Choroid plexus epithelial cell (primary cell): ENCODE measurements at regions not wholly inside any gene's neighbourhood (a gene's known extent, or its start where the extent isn't known, plus 50 kb on each side); places are given as distances from the start of the nearest gene placed in this dataset.

Source experiments
- DNase-seq: peaks from one replicate; pipeline ENCODE4 v3.0.0-alpha.2; 2010; ENCODE audit warnings: low read depth
- H3K4me3 ChIP-seq: 2 replicates; pipeline ENCODE4 v1.5.1; 2011; ENCODE audit warnings: low read depth, mild to moderate bottlenecking, control low read depth, low read length, moderate library complexity
- TF ChIP-seq, protein P1 (sequence below): conservative IDR thresholded peaks from 2 replicates; pipeline ENCODE4 v1.5.1; 2011; ENCODE audit warnings: low read depth, mild to moderate bottlenecking, control low read depth, inconsistent platforms, low read length, moderate library complexity

DNA sequence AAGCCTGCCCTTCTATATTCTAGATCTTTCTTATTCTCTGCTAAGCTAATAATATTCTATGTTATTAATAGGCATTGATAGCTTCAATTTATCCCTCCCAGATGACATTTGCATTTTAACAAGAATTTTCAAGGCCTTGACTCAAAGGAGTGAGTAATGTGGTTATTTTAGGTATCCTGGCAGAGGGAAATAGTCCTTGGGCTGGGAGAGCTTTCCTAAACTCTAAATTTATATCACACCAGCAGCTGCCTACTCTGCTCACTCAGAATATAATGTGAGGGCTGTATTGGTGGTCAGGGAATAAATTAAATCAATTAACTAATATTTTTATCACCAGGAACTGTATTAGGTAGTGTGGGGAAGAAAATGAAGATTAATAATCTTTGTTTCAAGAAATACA lies 74.8 kb upstream of the ADAM23 start:
- H3K4me3 ChIP-seq: no peak overlapping the region
- no peak for DNase-seq
- TF ChIP-seq, protein P1, sequence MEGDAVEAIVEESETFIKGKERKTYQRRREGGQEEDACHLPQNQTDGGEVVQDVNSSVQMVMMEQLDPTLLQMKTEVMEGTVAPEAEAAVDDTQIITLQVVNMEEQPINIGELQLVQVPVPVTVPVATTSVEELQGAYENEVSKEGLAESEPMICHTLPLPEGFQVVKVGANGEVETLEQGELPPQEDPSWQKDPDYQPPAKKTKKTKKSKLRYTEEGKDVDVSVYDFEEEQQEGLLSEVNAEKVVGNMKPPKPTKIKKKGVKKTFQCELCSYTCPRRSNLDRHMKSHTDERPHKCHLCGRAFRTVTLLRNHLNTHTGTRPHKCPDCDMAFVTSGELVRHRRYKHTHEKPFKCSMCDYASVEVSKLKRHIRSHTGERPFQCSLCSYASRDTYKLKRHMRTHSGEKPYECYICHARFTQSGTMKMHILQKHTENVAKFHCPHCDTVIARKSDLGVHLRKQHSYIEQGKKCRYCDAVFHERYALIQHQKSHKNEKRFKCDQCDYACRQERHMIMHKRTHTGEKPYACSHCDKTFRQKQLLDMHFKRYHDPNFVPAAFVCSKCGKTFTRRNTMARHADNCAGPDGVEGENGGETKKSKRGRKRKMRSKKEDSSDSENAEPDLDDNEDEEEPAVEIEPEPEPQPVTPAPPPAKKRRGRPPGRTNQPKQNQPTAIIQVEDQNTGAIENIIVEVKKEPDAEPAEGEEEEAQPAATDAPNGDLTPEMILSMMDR: no peak

DNA sequence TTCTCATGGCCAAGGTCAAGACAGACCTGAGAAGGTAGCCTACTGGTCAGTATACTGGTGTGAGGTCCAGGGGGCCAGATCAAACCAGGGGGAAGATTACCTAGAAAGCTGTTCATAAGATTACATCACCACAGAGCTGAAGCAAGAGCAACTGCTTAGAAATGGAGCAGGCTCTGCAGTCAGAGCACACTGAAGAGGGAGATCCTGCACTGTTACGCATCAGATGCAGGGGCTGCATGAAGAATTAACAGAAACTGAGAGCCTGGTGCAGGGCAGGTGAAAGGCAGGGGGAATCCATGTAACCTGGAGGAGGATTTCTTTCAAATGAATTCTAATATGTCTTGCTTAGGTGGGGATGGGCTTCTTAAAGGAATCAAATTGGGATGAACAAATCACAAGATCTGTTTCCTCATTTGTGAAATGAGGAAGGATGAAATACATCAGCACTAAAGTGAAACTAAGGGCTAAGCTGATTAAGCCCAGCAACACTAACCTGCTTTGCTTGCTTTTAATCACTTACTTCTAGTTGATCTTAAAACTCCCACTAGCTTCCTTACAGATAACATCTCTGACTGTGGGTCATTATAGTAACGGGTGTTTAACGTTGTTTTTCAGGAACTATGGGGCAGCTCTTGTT lies 74.3 kb upstream of the ADAM23 start:
- H3K4me3 ChIP-seq: no peak overlapping the region
- TF ChIP-seq, protein P1: no peak
- no peak for DNase-seq

DNA sequence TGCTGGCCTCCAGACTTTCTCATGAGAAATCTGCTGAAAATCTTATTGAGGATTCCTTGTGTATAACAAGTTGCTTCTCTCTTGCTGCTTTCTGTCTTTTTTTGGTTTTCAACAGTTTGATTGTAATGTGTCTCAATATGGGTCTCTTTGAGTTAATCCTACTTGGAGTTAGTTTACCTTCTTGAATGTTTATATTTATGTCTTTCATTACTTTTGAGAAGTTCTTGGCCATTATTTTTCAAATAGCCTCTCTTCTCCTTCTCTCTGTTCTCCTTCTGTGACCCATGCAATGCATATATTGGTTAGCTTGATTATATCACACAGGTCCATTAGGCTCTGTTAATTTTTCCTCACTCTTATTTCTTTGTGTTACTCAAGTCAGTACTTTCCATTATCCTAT lies 67.4 kb upstream of the ADAM23 start:
- TF ChIP-seq, protein P1: no peak
- no peak for DNase-seq
- H3K4me3 ChIP-seq: no peak overlapping the region

DNA sequence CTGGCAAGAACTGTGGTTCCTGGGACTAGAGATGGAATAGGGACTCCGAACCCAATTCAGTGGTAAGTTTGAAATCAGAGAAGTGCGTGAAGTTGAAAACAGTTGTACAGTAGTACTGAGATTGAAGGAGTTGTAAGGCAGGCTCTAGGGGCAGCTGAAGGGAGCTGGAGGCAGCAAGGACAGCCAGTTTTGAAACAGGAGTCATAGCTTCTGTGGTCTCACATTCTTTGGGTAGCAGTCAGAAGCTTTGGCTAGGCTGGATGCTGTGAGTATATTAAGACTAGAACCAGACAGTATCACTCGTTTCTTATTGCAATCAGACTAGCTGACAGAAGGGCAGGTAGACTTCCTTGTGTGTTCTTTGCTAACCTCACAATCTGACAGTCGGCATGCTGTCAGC lies 64.5 kb upstream of the ADAM23 start:
- TF ChIP-seq, protein P1: no peak
- DNase-seq: peak; percentile 5

DNA sequence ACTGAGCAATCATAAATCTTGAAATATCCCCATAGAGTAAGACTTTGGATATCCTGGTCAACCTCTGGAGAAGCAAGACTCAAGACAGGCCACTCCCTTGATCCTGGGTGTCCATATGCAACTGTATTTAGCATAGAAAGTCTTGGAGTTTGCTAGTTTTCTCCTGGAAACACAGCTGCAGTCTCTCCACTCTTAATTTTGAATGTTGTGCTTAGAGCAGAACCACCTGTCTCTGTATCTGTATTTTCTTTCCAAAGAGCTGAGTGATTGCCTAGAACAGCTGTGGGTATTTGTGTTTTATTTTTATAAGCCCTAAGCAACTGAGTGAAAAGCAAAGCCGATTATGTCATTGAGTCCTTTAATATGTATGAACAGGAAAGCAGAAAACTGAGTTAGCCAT lies 64.1 kb upstream of the ADAM23 start:
- no peak overlapping the region for H3K4me3 ChIP-seq
- DNase-seq: no peak
- TF ChIP-seq, protein P1: no peak

More for the DNA sequence above, 64.5 kb upstream of the ADAM23 start:
- no peak overlapping the region for H3K4me3 ChIP-seq

DNA sequence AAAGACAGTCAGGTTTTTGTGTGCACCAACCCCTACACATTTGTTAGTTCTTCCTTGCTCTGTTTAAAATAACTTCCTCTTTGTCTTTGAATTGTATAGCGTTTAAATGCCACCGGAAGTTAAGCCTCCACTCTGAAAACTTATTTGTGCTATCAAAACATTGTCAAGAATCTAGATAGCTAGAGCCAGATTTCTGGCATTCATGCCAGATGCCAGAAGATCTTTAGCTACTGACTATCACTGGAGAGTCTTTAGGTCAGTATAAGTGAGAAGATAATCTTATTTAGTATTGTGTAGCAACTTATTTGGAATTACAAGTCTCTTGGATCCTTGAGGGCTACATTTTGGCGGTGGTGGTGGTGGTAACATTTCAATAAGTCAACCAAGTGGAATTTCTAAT lies 63.4 kb upstream of the ADAM23 start:
- TF ChIP-seq, protein P1: no peak

DNA sequence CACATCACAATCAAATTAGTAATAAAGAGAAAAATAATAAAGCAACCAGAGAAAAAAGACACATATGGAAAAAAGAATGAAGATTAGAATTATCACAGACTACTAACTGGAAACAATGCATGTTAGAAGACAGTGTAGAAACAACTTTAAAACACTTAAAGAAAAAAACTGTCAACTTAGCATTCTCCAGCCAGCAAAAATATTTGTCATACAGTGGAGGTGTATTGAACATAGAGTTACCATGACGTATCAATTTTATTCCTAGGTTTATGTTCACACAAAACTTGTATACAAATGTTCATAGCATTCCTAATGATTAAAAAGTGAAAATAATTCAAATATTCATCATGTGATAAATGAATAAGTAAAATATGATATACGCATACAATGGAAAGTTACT lies 61.5 kb upstream of the ADAM23 start:
- no peak overlapping the region for H3K4me3 ChIP-seq
- DNase-seq: no peak
- TF ChIP-seq, protein P1: no peak

More for the DNA sequence above, 63.4 kb upstream of the ADAM23 start:
- H3K4me3 ChIP-seq: no peak overlapping the region
- no peak for DNase-seq
